Tibial nerve (tissue), 3 donors: ENCODE measurements at regions not wholly inside any gene's neighbourhood (a gene's known extent, or its start where the extent isn't known, plus 50 kb on each side); places are given as distances from the start of the nearest gene placed in this dataset.

ENCODE experiments used
- CTCF ChIP-seq, 5 experiments: fragments of 200-600 bp in 3 of 5; fragments of 450-650 bp in 2 of 5; sonication (generic) in 3 of 5; IDR thresholded peaks; one replicate each; pipeline ENCODE4 v1.5.1; 2016 to 2019; ENCODE audit warnings: antibody characterized with exemption in 5 of 5, mild to moderate bottlenecking in 3 of 5, moderate library complexity in 2 of 5
- POLR2A ChIP-seq, 2 donors: fragments of 450-650 bp; IDR thresholded peaks; one replicate each; pipeline ENCODE4 v1.6.1; 2017; ENCODE audit warnings: antibody characterized with exemption in 2 of 2, mild to moderate bottlenecking in 2 of 2, moderate library complexity in 2 of 2

GRCh38 chr3:171535799-171536198 lies 75.6 kb upstream of the TNIK start:
- TF ChIP-seq CTCF (IDR thresholded peaks at IDR 0.05) (no peak), POLR2A (IDR thresholded peaks at IDR 0.05) (no peak)
